ENCODE measurements at regions not wholly inside any gene's neighbourhood (a gene's known extent, or its start where the extent isn't known, plus 50 kb on each side); places are given as distances from the start of the nearest gene placed in this dataset.

- Histone ChIP-seq H3K56ac (ENCODE audit: insufficient read length, low read depth, low read length) (no peak overlapping the region), H3K9me3 (ENCODE audit: control insufficient read depth, low read depth, low read length) (peaks cover 6% of the 10 kb centered on the region), H4K8ac (replicated peaks; ENCODE audit: insufficient read length, low read depth, low read length) (no peak overlapping the region), H3K4me1 (ENCODE audit: insufficient read depth, low read length) (no peaks in the 10 kb centered on the region), H2BK15ac (ENCODE audit: low read depth, low read length) (no peak overlapping the region), H2BK120ac (ENCODE audit: low read depth, low read length, poor library complexity, severe bottlenecking) (no peak overlapping the region), H2AK5ac (ENCODE audit: insufficient read length, low read length) (no peak overlapping the region), H3K79me1 (ENCODE audit: insufficient read depth, low read depth, low read length, poor library complexity, severe bottlenecking) (no peaks in the 10 kb centered on the region), H2BK12ac (ENCODE audit: insufficient read length, low read depth, low read length) (no peak overlapping the region), H3T11ph (ENCODE audit: low read length) (no peak overlapping the region), H3K23me2 (ENCODE audit: insufficient read length, low read depth, low read length, poor library complexity, severe bottlenecking) (no peaks in the 10 kb centered on the region), H3K27me3 (ENCODE audit: insufficient read depth, low read length) (no peaks in the 10 kb centered on the region), H3K23ac (ENCODE audit: insufficient read length, low read depth, low read length) (no peak overlapping the region), H3K79me2 (ENCODE audit: insufficient read depth, low read length) (no peaks in the 10 kb centered on the region), H4K20me1 (ENCODE audit: control insufficient read depth, insufficient read depth, insufficient read length) (no peaks in the 10 kb centered on the region), H3K27ac (ENCODE audit: insufficient read length, low read depth, low read length) (no peak overlapping the region), H4K91ac (ENCODE audit: insufficient read length, low read depth, low read length) (no peak overlapping the region), H2BK5ac (ENCODE audit: insufficient read length, low read length) (no peak overlapping the region), H3K9ac (ENCODE audit: extremely low read depth, insufficient read length, low read length) (no peak overlapping the region), H3K18ac (ENCODE audit: insufficient read length, low read depth, low read length) (no peak overlapping the region), H3K4ac (ENCODE audit: low read depth, low read length) (no peak overlapping the region), H3K14ac (ENCODE audit: insufficient read depth, low read length) (no peak overlapping the region), H4K5ac (ENCODE audit: insufficient read length, low read depth, low read length) (no peak overlapping the region), H2AFZ (ENCODE audit: low read length) (no peak overlapping the region), H2BK20ac (ENCODE audit: low read depth, low read length, poor library complexity, severe bottlenecking) (no peak overlapping the region), H3K4me2 (ENCODE audit: insufficient read depth, insufficient read length, low read length) (no peak overlapping the region)
- TF ChIP-seq CTCF (conservative IDR thresholded peaks at IDR 0.05) = no peak
- H3K4me1 Mint-ChIP-seq = peaks cover 7 to 26% of the 10 kb centered on the region in 2 experiments
- H3K27ac Mint-ChIP-seq = no peak overlapping the region
- no peaks in the 10 kb centered on the region; a peak in 1 of 5 replicates for H3K9me3 Mint-ChIP-seq
- H3K4me3 Mint-ChIP-seq = no peak overlapping the region
- peaks cover 0 to 2% (median 0%) of the 10 kb centered on the region in 3 experiments; a peak in 3 of 7 replicates for H3K36me3 Mint-ChIP-seq (ENCODE audit: insufficient read depth in 1 of 3, low read depth in 3 of 3)
- H3K27me3 Mint-ChIP-seq (ENCODE audit: low read depth) = peaks cover 1% of the 10 kb centered on the region; the same call in 1 of the 2 replicates
- no CpG with 5 or more reads among the region's 15 CpGs for WGBS (ENCODE audit: extremely low coverage, insufficient read length, low lambda C conversion rate)
- DNase-seq = no peak
Measured at GRCh38 chr3:72158639-72159326, 373.8 kb upstream of the PROK2 start.

Data from H9 (cell line).